Glomerular visceral epithelial cell (primary cell): ENCODE measurements at regions not wholly inside any gene's neighbourhood (a gene's known extent, or its start where the extent isn't known, plus 50 kb on each side); places are given as distances from the start of the nearest gene placed in this dataset.

ENCODE experiments used
- DNase-seq: peaks from one replicate; pipeline ENCODE4 v3.0.0-alpha.2; 2016; ENCODE audit errors: extremely low spot score

DNA sequence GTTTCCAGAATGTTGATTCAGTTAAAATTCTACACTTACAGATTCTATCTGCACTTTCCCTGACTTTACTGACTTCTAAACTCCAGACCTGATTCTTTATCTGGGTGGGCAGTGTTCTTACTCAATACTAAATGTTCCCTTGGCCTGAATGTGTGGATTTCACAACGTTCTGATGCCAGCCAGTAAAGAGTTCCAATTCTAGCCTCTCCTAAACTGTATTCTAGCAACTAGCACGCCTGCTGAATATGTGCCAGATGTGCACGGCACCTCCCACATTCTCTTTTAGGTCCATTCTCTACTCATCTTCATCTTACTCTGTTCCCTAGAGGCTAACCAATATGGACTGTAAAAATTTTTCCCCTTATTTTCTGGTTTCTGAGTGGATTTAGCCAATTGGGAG lies 479.5 kb upstream of the AGTR1 start:
- no peak for DNase-seq

DNA sequence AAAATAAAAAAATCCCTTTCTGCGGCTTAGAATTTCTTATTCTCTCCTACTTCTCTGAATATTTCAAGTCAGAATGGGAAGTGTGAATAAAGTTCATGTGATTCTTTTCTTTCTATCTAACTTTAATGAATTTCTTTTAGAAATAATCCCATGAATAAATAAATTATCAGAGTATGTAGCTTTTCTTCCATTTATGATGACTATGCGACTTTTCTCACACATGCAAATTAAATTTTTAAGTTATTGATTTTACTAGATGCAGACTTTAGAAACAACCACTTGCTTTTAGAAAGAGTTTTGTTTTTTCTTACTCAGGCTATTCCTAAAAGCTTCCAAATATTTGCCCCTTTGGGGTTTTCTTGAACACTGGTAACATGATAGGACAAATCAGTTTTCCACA lies 477.7 kb upstream of the AGTR1 start:
- DNase-seq, result no peak

DNA sequence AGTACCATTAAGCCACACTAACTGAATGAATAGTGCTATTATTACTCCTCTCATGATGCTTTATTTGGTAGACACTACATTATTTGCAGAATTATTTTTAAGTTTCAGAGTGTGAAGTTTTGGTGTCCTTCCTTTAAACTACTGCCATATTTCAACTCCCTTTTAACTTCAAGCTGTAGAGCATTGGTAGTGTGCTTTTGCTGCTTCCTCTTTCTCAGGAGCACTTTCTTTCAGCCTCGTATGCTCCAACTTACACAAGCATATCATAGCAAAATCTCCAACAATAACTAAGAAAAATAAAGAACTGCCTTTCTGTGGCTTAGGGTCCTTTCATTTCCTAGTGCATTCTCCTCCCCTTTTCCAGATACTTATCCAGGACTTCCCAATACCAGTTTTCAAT lies 476.4 kb upstream of the AGTR1 start:
- DNase-seq, result no peak

DNA sequence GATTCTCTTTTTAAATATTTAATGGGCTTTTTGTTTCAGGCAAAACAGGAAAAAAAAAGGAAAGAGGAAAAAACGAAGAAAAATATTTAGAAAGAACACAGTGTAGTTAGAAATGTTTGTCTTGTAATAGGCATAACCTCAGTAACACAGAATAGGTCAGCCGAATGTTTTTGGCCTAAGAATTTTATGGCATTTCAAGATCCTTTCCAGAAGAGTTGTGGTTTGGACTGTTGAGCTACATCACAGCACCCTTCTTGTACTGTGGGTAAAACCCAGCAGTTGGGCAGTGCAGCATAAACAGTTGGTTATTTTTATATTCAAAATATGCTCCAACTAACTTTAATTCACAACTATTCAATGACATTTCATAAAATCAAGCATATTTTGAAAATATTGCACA lies 474.4 kb upstream of the AGTR1 start:
- no peak for DNase-seq

GRCh38 chr3:148226246-148226645 lies 471.5 kb upstream of the AGTR1 start:
- DNase-seq, result no peak

GRCh38 chr3:148227534-148227933 lies 470.2 kb upstream of the AGTR1 start:
- DNase-seq, result no peak

- no peak for DNase-seq
These were observed 468.6 kb upstream of the AGTR1 start for GRCh38 chr3:148229107-148229506.

GRCh38 chr3:148230473-148230872 lies 467.2 kb upstream of the AGTR1 start:
- DNase-seq, result no peak

GRCh38 chr3:148232389-148232788 lies 465.3 kb upstream of the AGTR1 start:
- no peak for DNase-seq

- no peak for DNase-seq
These were observed 464.3 kb upstream of the AGTR1 start for GRCh38 chr3:148233403-148233802.

DNA sequence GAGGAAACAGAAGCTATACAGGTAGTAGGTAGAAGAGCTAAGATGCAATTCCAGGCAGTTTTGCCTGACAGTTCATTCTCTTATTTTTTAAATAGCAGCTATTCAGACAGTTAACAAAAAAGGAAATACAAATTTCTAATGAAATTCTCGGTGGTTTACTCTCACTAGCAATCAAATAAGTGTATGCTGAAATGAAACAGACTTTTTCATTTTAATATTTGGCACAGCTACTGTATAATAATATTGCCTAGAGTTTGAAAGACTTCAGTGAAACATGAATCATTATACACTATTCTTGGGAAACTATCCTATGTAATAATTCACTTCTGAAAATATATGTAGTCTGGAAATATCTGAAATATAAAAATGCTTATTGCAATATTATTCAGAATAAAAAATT lies 463.2 kb upstream of the AGTR1 start:
- DNase-seq, result no peak

DNA sequence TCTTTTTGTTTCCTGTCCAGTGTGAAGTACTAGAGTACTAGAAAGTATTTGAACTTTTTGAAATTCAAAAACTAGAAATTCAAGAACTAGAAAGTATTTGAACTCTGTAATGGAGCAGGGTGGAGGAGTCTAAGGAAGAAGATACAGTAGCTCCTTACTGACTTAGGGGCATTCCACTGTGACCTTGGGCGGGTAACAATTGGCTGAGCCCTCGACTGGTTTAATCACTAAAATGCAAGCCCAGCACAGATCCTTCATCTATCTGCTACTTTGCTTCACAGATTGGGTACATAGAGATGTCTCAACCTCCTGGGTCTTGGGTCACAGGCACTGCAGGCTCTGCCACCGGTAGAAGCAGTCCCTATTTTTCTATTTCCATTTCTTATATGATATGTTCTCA lies 462.1 kb upstream of the AGTR1 start:
- DNase-seq, result no peak

- peak; percentile 20 for DNase-seq
These were observed 459.3 kb upstream of the AGTR1 start for GRCh38 chr3:148238421-148238821.

GRCh38 chr3:148240351-148240750 lies 457.4 kb upstream of the AGTR1 start:
- DNase-seq, result no peak

GRCh38 chr3:148243609-148244008 lies 454.1 kb upstream of the AGTR1 start:
- no peak for DNase-seq

DNA sequence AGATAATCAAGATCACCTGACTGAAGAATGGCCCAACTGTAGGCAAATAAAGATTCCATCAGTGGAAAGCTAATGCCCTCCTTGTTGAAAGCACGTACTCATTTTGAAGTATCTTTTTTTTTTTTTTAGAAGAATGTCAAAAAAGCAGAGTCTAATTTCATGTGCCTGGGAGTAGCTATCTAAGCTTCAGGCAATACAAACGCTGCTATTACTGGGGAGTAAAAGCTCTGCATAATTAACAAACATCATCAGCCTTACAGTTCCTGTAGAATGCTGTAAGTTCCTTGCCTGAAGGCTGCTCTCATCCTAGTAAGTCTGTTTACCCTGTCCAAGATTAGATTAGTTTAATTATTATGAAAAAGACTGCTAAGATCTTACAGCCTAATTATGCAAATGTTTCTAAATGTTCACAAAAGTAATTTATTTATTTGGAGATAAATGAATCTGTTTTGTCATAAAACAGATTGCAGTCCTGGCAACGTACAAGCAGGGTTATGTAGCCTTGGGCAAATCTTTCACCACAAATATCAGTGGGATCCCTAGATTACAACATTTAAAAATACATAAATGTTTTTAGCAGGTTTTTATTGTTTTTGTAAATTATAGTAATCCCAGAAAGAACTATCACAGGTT lies 451.3 kb upstream of the AGTR1 start:
- no peak for DNase-seq

GRCh38 chr3:148253713-148254112 lies 444.0 kb upstream of the AGTR1 start:
- no peak for DNase-seq

GRCh38 chr3:148254402-148254801 lies 443.3 kb upstream of the AGTR1 start:
- no peak for DNase-seq

DNA sequence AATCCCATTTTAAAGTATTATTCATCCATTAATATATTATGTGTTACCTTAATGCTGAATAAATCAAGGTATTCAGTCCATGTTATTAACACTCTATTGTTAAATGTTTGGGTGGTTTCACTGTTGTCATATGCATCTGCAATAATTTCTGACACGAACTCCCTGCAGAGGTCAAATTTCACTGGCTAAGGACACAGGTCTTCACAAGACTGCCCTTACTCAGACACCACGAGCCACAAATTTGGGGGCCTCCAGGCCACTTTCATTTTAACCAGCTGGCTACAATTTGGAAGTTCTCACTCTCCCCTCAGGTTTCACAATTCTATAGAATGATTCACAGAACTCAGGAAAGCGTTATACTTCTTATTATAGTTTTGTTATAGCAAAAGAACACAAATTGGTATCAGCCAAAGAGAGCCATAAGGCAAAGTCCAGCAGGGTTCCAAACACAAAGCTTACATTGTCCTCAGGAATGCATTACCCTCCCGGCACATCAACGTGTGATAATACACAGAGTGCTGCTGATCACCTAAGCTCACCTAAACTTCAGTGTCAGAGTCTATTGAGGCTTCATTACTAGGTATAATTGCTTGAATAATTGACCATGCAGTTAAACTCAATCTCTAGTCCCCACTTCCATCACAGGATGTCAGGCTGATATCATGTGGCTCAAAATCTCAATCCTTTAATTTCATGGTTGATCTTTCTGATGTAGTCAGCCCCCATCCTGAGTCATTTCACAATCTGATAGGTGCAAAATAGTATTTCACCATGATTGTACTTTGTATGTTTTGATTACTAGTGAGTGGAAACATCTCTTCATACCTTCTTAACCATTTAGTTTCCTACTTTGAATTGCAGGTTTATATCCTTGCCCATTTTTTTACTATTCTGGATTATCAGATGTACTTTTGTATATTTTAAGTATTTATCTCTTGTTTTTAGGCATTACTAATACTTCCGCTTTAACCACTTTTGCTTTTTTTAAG lies 441.4 kb upstream of the AGTR1 start:
- DNase-seq, result no peak

DNA sequence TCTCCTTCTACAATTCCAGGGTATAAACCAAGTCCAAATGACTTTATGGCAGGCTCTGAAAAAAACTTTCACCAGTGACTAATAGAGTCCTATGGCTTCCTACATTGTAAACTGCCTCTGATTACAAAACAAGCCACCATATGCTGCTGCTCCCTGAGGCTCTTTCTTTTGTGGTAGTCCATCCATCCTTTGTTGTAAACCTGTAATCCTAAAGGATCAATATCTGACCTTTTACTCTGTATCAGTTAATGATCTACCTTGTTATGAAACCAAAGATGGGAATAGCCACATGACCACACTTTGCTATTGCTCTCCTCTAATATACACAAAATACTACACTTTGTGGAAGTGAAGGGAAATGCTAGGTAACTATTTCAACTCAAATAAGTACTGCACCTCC lies 434.7 kb upstream of the AGTR1 start:
- no peak for DNase-seq

DNA sequence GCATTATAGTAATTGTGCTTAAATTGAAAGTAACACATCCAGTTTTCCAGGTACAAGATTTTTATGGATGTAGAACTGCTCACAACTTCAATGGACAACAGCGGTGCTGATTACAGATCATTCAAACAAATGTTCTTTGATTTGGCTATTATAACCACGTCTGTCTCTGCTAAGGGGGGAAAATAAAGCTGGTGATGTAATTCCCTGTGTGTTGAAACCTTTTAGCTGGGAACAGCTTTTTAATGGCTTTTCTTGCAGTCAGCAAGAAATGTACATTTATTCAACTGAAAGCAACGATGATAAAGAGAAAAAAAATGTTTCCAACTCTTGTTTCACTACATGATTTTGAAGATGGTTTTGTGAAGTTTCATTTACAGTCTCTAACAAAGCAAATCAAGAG lies 431.9 kb upstream of the AGTR1 start:
- no peak for DNase-seq

DNA sequence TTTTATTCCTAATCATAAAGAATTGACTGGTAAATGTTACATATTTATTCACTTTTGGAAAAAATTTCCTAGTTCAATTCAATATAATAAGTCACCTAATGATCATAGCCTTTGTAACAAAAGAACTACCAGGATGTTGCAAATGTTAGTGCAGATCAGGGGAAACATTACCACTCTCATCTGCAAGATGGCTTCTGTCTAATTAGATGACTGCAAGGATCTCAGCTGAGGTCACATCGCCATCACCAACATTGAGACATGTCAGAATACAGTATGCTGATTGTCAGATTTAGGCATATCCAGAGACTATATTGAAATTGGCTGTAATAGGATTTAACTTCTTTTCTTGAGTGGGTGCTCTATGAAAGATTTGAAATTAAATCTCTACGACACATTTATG lies 431.4 kb upstream of the AGTR1 start:
- DNase-seq, result no peak

- DNase-seq, result no peak
These were observed 427.9 kb upstream of the AGTR1 start for GRCh38 chr3:148269816-148270215.
